Naive thymus-derived CD8-positive, alpha-beta T cell (primary cell): ENCODE measurements at regions not wholly inside any gene's neighbourhood (a gene's known extent, or its start where the extent isn't known, plus 50 kb on each side); places are given as distances from the start of the nearest gene placed in this dataset.

ENCODE experiments used
- ATAC-seq, 2 donors: fragments of 150-1000 bp; cut with Tn5 transposase in 1 of 2; sonication (Bioruptor Pico), chemical (Tn5 transposase) in 1 of 2; 1 replicate in 1 of 2; 2 replicates in 1 of 2; pipeline ENCODE4 v1.10.0; 2021; ENCODE audit warnings: mild to moderate bottlenecking in 2 of 2, moderate library complexity in 2 of 2
- POLR2A ChIA-PET: fragments of 350-600 bp; sonication (Branson Sonifier 250); formaldehyde crosslinking; loops from one replicate; lab custom pipeline; 2021; ENCODE audit warnings: antibody characterized with exemption; lab: Charles Lee
- DNase-seq, 10 donors: peaks; one replicate each; pipeline versions ENCODE4 v3.0.0 to v3.0.0-alpha.2; 2020 to 2022
- H3K27ac Mint-ChIP-seq, 10 donors: one replicate each; pipeline ENCODE4 v1.8.0; 2020 to 2022; ENCODE audit warnings: mild to moderate bottlenecking in 10 of 10, mixed read lengths in 10 of 10, moderate library complexity in 4 of 10, inconsistent platforms in 1 of 10
- H3K27me3 Mint-ChIP-seq, 5 donors: one replicate each; pipeline ENCODE4 v1.8.0; 2021 to 2022; ENCODE audit warnings: mixed read lengths in 5 of 5
- H3K36me3 Mint-ChIP-seq, 3 donors: one replicate each; pipeline ENCODE4 v1.8.0; 2020 to 2022; ENCODE audit warnings: mixed read lengths in 3 of 3, mild to moderate bottlenecking in 2 of 3, inconsistent platforms in 1 of 3
- H3K4me1 Mint-ChIP-seq, 4 donors: one replicate each; pipeline ENCODE4 v1.8.0; 2021 to 2022; ENCODE audit warnings: mixed read lengths in 4 of 4
- H3K4me3 Mint-ChIP-seq, 10 donors: one replicate each; pipeline ENCODE4 v1.8.0; 2020 to 2022; ENCODE audit warnings: mild to moderate bottlenecking in 10 of 10, mixed read lengths in 10 of 10, moderate library complexity in 6 of 10, inconsistent platforms in 1 of 10
- H3K9me3 Mint-ChIP-seq, 9 donors: one replicate each; pipeline ENCODE4 v1.8.0; 2020 to 2022; ENCODE audit warnings: mixed read lengths in 9 of 9, mild to moderate bottlenecking in 3 of 9, inconsistent platforms in 1 of 9, moderate library complexity in 1 of 9

DNA sequence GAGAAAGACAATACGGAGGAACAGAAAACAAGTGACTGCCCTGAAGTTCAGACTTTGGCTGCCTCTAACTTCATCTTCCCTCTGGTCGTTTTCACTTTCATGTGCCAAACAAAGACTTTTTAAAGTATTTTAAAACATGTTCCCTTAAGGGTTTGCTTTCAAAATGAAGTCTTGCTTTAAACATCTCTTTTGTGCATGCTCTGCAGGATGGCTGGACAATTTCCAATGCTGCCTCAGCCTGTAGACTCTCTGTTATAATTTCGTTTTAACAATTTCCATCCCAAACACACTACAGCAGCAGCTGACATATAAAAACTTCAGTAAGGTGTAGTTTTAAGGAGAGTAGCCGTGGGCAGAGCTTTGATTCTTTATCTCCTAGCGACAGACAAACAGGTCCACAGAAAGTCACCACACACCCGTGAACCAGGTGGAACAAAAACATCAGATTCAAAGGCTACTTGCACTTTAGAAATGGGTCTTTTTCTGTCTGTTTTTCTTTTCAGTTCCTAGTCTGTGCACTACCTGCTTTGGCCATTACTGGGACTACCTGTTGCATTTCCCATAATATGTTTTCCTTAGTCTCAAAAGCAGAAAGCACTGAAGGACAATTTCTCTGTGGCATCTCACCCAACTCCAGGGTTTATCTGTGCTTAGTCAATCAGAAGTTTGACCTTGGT, 308.9 kb downstream of the DTWD2 start:
- no peak overlapping the region for H3K4me3 Mint-ChIP-seq
- peaks cover 0 to 19% (median 0%) of the 10 kb centered on the region in 3 donors for H3K36me3 Mint-ChIP-seq
- no peaks in the 10 kb centered on the region for H3K4me1 Mint-ChIP-seq
- DNase-seq (no peak), ATAC-seq (no peak)
- H3K27me3 Mint-ChIP-seq, result peaks cover 0 to 7% (median 0%) of the 10 kb centered on the region in 5 donors
- H3K9me3 Mint-ChIP-seq, result peaks cover 0 to 23% (median 9%) of the 10 kb centered on the region in 9 donors
- POLR2A ChIA-PET, result no interaction called here
- H3K27ac Mint-ChIP-seq, result no peak overlapping the region

DNA sequence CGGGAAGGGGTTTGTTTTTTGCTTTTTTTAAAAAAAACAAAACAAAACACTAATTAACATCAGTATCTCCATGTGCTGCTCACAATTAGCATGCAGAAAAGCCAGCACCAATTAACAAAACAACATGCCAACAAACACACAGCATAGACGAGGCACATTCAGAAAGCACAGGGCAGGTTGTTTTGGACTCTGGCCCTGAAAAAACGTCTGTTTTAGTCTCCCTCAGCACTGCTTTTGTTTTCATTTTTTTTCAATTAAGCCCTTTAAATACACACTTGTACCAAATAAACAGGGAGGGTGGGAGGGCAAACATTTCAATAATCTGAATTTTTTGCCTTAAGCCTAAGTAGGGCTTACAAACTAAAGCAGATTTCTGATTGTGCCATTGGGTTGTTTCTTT, 309.6 kb downstream of the DTWD2 start:
- POLR2A ChIA-PET, result no interaction called here
- no peak for DNase-seq
- H3K27me3 Mint-ChIP-seq, result peaks cover 0 to 7% (median 0%) of the 10 kb centered on the region in 5 donors
- H3K4me1 Mint-ChIP-seq, result no peaks in the 10 kb centered on the region
- no peak overlapping the region for H3K4me3 Mint-ChIP-seq
- no peak for ATAC-seq
- H3K27ac Mint-ChIP-seq, result no peak overlapping the region
- peaks cover 2 to 23% (median 15%) of the 10 kb centered on the region in 9 donors for H3K9me3 Mint-ChIP-seq
- H3K36me3 Mint-ChIP-seq, result peaks cover 0 to 26% (median 0%) of the 10 kb centered on the region in 3 donors

GRCh38 chr5:118675247-118675646, 313.1 kb downstream of the DTWD2 start:
- H3K27ac Mint-ChIP-seq, result no peak overlapping the region
- H3K4me1 Mint-ChIP-seq, result no peaks in the 10 kb centered on the region
- ATAC-seq, result no peak
- H3K9me3 Mint-ChIP-seq, result peaks cover 11 to 47% (median 31%) of the 10 kb centered on the region in 9 donors
- no peak overlapping the region for H3K4me3 Mint-ChIP-seq
- H3K36me3 Mint-ChIP-seq, result peaks cover 0 to 31% (median 0%) of the 10 kb centered on the region in 3 donors
- H3K27me3 Mint-ChIP-seq, result peaks cover 0 to 3% (median 0%) of the 10 kb centered on the region in 5 donors
- POLR2A ChIA-PET, result no interaction called here
- DNase-seq, result no peak

GRCh38 chr5:118657576-118657975, 330.8 kb downstream of the DTWD2 start:
- H3K4me1 Mint-ChIP-seq, result no peaks in the 10 kb centered on the region
- no peak overlapping the region for H3K4me3 Mint-ChIP-seq
- H3K27me3 Mint-ChIP-seq, result no peaks in the 10 kb centered on the region
- no peak overlapping the region for H3K27ac Mint-ChIP-seq
- no peak for ATAC-seq
- DNase-seq, result no peak
- peaks cover 18 to 64% (median 39%) of the 10 kb centered on the region in 9 donors for H3K9me3 Mint-ChIP-seq
- H3K36me3 Mint-ChIP-seq, result peaks cover 0 to 22% (median 0%) of the 10 kb centered on the region in 3 donors
- POLR2A ChIA-PET, result no interaction called here

DNA sequence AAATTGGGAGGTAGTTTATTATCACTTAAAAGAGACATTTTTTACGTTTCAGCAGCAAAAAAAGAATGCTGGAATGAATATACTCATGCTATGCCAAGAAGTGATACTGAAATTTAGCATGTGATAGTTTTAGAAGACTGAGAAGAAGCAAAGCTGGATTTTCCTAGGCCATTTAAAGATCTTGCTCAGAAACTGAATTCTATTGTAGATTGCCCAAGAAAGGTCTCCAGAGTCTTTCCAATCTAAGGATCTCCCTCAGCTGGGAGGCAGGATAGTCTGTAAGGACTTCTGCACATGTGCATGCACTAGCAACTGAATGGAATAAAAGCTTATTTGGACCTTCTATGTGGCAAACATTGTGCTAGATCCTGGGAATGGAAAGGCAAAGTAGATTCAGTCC, 334.5 kb downstream of the DTWD2 start:
- no peak for DNase-seq
- no peak overlapping the region for H3K27ac Mint-ChIP-seq
- peaks cover 0 to 22% (median 0%) of the 10 kb centered on the region in 3 donors for H3K36me3 Mint-ChIP-seq
- H3K4me1 Mint-ChIP-seq, result no peaks in the 10 kb centered on the region
- no peak overlapping the region for H3K4me3 Mint-ChIP-seq
- no peak for ATAC-seq
- POLR2A ChIA-PET, result no interaction called here
- H3K27me3 Mint-ChIP-seq, result no peaks in the 10 kb centered on the region
- peaks cover 14 to 41% (median 25%) of the 10 kb centered on the region in 9 donors for H3K9me3 Mint-ChIP-seq

DNA sequence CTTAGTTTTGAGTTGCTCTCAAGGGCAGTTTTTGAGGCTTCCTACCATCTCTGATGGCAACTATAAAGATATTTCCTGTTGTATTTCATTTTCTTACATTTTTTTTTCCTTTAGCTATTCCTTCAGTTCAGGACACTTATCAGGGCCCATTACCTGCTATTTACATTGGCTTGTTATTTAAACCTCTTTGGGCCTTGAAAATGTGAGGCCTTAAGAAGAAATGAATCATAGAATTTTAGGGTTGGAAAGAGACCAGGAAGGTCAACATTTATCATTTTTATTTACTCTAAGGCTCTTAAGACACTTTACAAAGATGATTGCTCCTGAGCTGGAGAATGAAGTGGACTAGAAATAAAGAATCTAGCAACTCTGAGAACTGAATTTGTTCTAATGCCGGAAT, 335.2 kb downstream of the DTWD2 start:
- no peak overlapping the region for H3K27ac Mint-ChIP-seq
- DNase-seq (no peak), ATAC-seq (no peak)
- H3K4me3 Mint-ChIP-seq, result no peak overlapping the region
- H3K9me3 Mint-ChIP-seq, result peaks cover 10 to 37% (median 18%) of the 10 kb centered on the region in 9 donors
- peaks cover 0 to 19% (median 0%) of the 10 kb centered on the region in 3 donors for H3K36me3 Mint-ChIP-seq
- no peaks in the 10 kb centered on the region for H3K4me1 Mint-ChIP-seq
- POLR2A ChIA-PET, result no interaction called here
- no peaks in the 10 kb centered on the region for H3K27me3 Mint-ChIP-seq

GRCh38 chr5:118651002-118651401, 337.3 kb downstream of the DTWD2 start:
- Mint-ChIP-seq H3K27ac (no peak overlapping the region), H3K27me3 (no peaks in the 10 kb centered on the region), H3K4me1 (no peaks in the 10 kb centered on the region), H3K9me3 (peaks cover 0 to 19% (median 7%) of the 10 kb centered on the region in 9 donors), H3K36me3 (peaks cover 0 to 5% (median 0%) of the 10 kb centered on the region in 3 donors), H3K4me3 (no peak overlapping the region)
- POLR2A ChIA-PET, result no interaction called here
- DNase-seq (no peak), ATAC-seq (no peak)

DNA sequence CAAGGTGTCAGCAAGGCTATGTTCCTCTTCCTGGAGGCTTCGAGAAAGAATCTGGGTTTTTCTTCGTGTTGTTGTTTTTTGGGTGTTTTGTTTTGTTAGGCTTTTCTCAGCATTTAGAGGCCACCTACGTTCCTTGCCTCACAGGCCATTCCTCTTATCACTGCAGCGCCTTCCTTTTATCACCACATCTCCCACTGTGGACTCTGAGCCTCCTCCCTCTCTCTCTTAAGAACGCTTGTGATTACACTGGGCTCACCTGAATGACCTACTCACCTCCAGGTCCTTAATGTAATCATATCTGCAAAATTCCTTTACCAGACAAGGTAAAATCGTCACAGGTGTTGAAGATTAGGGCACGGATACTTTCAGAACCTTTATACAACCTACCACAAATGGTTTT, 340.8 kb downstream of the DTWD2 start:
- H3K36me3 Mint-ChIP-seq, result no peaks in the 10 kb centered on the region
- H3K4me1 Mint-ChIP-seq, result no peaks in the 10 kb centered on the region
- H3K4me3 Mint-ChIP-seq, result no peak overlapping the region
- peaks cover 0 to 17% (median 5%) of the 10 kb centered on the region in 9 donors for H3K9me3 Mint-ChIP-seq
- no peaks in the 10 kb centered on the region for H3K27me3 Mint-ChIP-seq
- POLR2A ChIA-PET, result no interaction called here
- ATAC-seq (no peak), DNase-seq (no peak)
- H3K27ac Mint-ChIP-seq, result no peak overlapping the region

DNA sequence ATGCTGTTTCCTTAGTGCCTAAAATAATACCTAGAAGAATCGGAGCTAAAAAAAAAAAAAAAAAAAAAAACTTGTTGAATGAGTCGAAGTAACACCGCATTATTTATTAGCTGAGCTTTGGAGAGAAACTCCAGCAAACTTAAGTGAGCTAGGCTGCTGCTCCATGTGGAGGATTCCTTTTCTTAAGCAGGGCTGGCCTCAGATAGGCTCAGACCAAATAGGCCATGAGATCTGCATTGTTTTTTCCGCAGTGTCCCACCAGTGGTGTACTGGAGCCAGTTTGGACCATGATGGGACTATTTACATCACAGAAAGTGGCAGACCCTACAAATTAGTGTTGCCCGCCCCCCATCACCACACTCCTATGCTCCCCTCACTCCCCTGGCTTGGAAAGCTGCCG, 341.4 kb downstream of the DTWD2 start:
- H3K36me3 Mint-ChIP-seq, result no peaks in the 10 kb centered on the region
- H3K27me3 Mint-ChIP-seq, result no peaks in the 10 kb centered on the region
- ATAC-seq (no peak), DNase-seq (no peak)
- POLR2A ChIA-PET, result no interaction called here
- H3K4me3 Mint-ChIP-seq, result no peak overlapping the region
- peaks cover 0 to 13% (median 6%) of the 10 kb centered on the region in 9 donors for H3K9me3 Mint-ChIP-seq
- H3K27ac Mint-ChIP-seq, result no peak overlapping the region
- no peaks in the 10 kb centered on the region for H3K4me1 Mint-ChIP-seq

GRCh38 chr5:118637947-118638670, 350.2 kb downstream of the DTWD2 start:
- ATAC-seq, result no peak
- DNase-seq, result no peak
- Mint-ChIP-seq H3K27me3 (peaks cover 0 to 7% (median 0%) of the 10 kb centered on the region in 5 donors), H3K36me3 (peaks cover 1 to 28% (median 2%) of the 10 kb centered on the region in 3 donors), H3K9me3 (peaks cover 22 to 58% (median 26%) of the 10 kb centered on the region in 9 donors), H3K27ac (no peak overlapping the region), H3K4me3 (no peak overlapping the region), H3K4me1 (no peaks in the 10 kb centered on the region)
- POLR2A ChIA-PET, result no interaction called here

DNA sequence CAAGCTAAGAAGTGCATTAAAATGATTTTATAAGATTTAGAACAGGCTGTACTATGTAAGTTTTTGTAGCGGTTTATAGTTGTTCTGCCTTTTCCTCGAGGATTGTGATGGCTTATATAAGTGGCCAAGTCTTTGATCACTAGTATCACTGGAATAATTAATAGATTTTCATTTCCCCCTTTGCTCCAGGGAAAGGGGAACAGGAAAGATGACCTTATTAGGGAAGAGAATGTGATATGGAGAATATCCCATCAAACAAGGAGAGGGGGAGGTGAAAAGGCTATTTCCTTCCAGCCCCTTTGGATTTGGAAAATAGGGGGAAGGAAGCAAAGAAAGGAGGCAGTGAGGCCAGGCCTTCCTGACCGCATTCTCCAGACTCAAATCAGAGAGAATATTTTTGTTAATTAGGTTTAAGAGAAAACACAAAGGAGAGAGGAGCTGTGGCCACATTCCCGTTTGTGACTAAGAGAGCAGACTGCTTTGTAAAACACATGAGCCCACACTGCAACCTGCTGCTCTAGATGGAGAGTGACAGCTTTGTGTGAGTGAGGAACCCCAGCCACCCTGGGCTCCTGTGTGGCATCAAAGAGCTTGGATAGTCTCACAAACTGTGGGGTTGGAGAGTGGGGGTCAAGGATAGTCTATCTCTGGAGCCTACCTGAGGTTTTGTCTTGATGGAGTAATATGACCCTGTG, 359.5 kb downstream of the DTWD2 start:
- Mint-ChIP-seq H3K4me3 (no peak overlapping the region), H3K36me3 (no peaks in the 10 kb centered on the region), H3K9me3 (peaks cover 0 to 27% (median 4%) of the 10 kb centered on the region in 9 donors), H3K27me3 (peaks cover 0 to 6% (median 0%) of the 10 kb centered on the region in 5 donors), H3K27ac (no peak overlapping the region), H3K4me1 (no peaks in the 10 kb centered on the region)
- ATAC-seq (no peak), DNase-seq (no peak)
- POLR2A ChIA-PET, result no interaction called here

DNA sequence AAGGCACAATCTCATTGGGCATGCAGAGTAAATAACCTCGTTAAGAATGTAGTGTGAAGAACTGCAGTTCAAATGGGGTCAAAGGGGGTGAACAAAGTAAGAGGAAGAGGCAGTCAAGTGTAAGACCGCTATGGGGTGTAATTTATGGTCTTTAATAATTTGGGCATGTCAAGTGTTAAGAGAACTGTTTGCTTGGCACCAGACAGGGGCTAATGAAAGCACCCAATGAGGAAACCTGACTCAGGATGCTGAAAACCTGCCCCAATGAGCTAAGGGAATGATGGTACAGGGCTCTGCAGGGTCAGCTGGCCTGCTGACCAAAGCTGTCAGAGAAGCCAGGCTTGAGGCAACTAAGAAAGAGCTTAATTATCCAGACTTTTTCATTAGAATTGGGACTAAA, 368.1 kb downstream of the DTWD2 start:
- Mint-ChIP-seq H3K27me3 (peaks cover 0 to 9% (median 0%) of the 10 kb centered on the region in 5 donors), H3K4me3 (no peak overlapping the region), H3K36me3 (no peaks in the 10 kb centered on the region), H3K4me1 (no peaks in the 10 kb centered on the region), H3K27ac (no peak overlapping the region), H3K9me3 (peaks cover 0 to 7% (median 0%) of the 10 kb centered on the region in 9 donors)
- ATAC-seq (no peak), DNase-seq (no peak)
- POLR2A ChIA-PET, result no interaction called here

DNA sequence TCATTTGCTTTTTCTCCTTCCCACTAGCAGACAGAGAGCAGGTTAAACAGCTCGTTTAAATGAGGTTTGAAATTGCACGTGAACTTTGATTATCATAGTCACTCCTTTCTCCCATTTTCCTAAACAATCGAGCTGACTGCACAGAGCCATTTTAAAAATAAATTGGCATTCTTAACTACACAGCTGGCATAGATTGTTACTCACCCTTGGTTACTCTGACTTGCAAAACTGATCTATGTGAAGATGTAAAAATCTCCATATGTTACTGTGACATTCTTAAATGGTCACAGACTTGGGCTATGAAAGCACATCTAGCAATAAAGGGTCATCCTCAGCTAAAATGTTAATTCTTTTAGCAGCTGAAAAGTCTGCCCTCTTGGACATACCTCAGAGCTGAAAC, 368.5 kb downstream of the DTWD2 start:
- no peak overlapping the region for H3K27ac Mint-ChIP-seq
- POLR2A ChIA-PET, result no interaction called here
- H3K4me1 Mint-ChIP-seq, result no peaks in the 10 kb centered on the region
- DNase-seq (no peak), ATAC-seq (no peak)
- peaks cover 0 to 7% (median 0%) of the 10 kb centered on the region in 9 donors for H3K9me3 Mint-ChIP-seq
- H3K27me3 Mint-ChIP-seq, result peaks cover 0 to 7% (median 0%) of the 10 kb centered on the region in 5 donors
- no peaks in the 10 kb centered on the region for H3K36me3 Mint-ChIP-seq
- H3K4me3 Mint-ChIP-seq, result no peak overlapping the region
